Mucosa of descending colon (tissue), 3 donors: ENCODE measurements at regions not wholly inside any gene's neighbourhood (a gene's known extent, or its start where the extent isn't known, plus 50 kb on each side); places are given as distances from the start of the nearest gene placed in this dataset.

Source experiments
- ATAC-seq: fragments of 200-7000 bp; cut with Tn5 transposase; one replicate; pipeline ENCODE4 v1.9.1; 2020; ENCODE audit warnings: mild to moderate bottlenecking, moderate library complexity
- DNase-seq, 3 donors: peaks; one replicate each; pipeline ENCODE4 v3.0.0-alpha.2; 2020
- H3K36me3 ChIP-seq: fragments of 200-600 bp; one replicate; pipeline ENCODE4 v1.8.0; 2021; ENCODE audit warnings: low read depth, mild to moderate bottlenecking
- H3K4me1 ChIP-seq: fragments of 200-600 bp; one replicate; pipeline ENCODE4 v1.8.0; 2021; ENCODE audit warnings: low read depth, mild to moderate bottlenecking
- H3K4me3 ChIP-seq: fragments of 200-600 bp; one replicate; pipeline ENCODE4 v1.8.0; 2021; ENCODE audit warnings: mild to moderate bottlenecking
- H3K9me3 ChIP-seq: fragments of 200-600 bp; one replicate; pipeline ENCODE4 v1.8.0; 2021; ENCODE audit warnings: mild to moderate bottlenecking
- intact Hi-C, 2 donors: fragments of 100-400 bp; cut with DNase I in 1 of 2; cut with micrococcal nuclease in 1 of 2; formaldehyde crosslinking; loops; one replicate each; pipeline versions ENCODE4 v1.11.0 to v1.11.1; 2022; cut with DNase I, micrococcal nuclease
- TF ChIP-seq, protein P1 (sequence below): fragments of 200-600 bp; IDR thresholded peaks from one replicate; pipeline ENCODE4 v1.8.0; 2022; ENCODE audit warnings: antibody characterized with exemption, mild to moderate bottlenecking
- donor health status: DM: no; HTN: no; CAD: no; lungs with moderate emphysema.
- donor health status: DM: no; HTN: no; CAD: no.
- donor health status: DM: no; HTN: yes; CAD: no.

DNA sequence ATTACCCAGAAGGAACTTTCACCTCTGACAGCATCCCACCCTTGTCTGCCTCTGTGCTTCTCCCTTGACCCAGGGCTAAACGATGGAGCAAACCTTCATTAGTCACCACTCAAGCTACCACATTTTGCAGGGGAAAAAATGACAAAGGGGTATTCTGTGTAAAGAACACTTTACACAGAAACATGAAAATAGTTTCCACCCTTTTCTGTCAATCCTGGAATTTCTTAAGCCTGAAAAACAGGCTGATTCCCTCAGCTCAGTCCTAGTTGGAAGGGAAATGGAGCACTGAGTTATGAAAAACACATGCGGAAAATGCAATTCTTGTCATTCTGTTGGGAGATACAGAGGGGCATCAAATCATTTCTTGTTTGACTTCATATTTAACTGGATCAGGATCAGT lies 175.0 kb upstream of the HNRNPA3 start:
- no peak for DNase-seq

DNA sequence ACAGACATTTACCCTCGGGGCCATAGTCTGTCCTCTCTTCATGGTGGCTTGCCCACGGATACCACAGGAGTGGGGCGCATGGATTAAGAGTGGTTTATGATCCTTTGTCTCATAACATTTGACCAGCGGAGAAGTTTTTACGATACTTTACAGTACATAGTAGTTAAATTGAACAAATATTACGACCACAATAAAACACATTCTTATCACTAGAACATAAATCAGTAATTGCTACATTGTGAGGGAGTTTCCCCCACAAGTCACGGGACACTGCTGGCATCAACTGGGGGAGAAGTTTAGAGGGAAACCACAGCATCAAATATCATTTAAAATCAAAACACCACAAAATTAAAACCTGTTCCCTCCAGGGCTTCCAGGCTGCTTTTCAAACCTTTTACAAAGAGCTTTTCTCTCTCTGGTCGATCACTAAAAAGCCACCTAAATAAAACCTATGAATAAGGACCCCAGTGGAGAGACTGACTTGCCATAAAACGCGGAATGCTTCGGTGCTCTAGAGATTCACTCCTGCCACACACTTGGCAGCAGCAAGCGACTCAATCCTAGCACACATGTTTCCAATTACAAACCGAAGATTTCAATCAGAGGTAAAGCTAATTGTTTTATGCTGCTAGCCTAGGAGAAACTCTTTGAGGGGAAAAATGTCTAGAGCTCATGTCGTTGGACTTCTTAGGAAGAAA lies 173.7 kb upstream of the HNRNPA3 start:
- intact Hi-C loops, result no loop called here
- DNase-seq, result peak in 1 of 3 donors; percentile 10
- TF ChIP-seq, protein P1, sequence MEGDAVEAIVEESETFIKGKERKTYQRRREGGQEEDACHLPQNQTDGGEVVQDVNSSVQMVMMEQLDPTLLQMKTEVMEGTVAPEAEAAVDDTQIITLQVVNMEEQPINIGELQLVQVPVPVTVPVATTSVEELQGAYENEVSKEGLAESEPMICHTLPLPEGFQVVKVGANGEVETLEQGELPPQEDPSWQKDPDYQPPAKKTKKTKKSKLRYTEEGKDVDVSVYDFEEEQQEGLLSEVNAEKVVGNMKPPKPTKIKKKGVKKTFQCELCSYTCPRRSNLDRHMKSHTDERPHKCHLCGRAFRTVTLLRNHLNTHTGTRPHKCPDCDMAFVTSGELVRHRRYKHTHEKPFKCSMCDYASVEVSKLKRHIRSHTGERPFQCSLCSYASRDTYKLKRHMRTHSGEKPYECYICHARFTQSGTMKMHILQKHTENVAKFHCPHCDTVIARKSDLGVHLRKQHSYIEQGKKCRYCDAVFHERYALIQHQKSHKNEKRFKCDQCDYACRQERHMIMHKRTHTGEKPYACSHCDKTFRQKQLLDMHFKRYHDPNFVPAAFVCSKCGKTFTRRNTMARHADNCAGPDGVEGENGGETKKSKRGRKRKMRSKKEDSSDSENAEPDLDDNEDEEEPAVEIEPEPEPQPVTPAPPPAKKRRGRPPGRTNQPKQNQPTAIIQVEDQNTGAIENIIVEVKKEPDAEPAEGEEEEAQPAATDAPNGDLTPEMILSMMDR, result no peak
- H3K4me3 ChIP-seq, result no peak overlapping the region
- H3K4me1 ChIP-seq, result peaks cover 2% of the 10 kb centered on the region
- H3K9me3 ChIP-seq, result no peaks in the 10 kb centered on the region
- H3K36me3 ChIP-seq, result no peaks in the 10 kb centered on the region
- peak; percentile 76 for ATAC-seq

More for the DNA sequence above, 175.0 kb upstream of the HNRNPA3 start:
- no peak for ATAC-seq
- Histone ChIP-seq H3K36me3 (no peaks in the 10 kb centered on the region), H3K4me1 (peaks cover 2% of the 10 kb centered on the region), H3K4me3 (no peak overlapping the region), H3K9me3 (no peaks in the 10 kb centered on the region)
- TF ChIP-seq, protein P1, result no peak
- intact Hi-C loops, result no loop called here

DNA sequence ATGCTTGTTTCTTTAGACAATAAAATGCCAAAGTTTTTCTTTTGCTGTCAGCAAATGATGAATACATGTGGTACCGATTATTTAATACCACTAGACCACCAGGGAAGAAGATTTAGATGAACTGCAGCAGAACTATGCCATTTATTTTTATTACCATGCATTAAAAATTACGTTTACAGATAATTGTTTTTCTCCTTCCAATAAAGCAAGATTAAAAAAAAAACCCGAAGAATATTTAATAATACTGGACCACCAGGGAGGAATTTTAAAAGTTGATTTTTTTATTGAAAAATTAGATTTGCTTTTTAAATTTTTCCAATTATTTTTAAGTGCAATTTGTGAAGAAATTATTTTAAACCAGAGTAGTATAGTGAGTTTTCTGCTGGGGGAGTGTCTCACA lies 170.3 kb upstream of the HNRNPA3 start:
- ATAC-seq (no peak), DNase-seq (no peak)
- TF ChIP-seq, protein P1, result no peak
- intact Hi-C loops, result no loop called here
- no peaks in the 10 kb centered on the region for H3K36me3 ChIP-seq
- peaks cover 2% of the 10 kb centered on the region for H3K4me1 ChIP-seq
- H3K4me3 ChIP-seq, result no peak overlapping the region
- no peaks in the 10 kb centered on the region for H3K9me3 ChIP-seq

DNA sequence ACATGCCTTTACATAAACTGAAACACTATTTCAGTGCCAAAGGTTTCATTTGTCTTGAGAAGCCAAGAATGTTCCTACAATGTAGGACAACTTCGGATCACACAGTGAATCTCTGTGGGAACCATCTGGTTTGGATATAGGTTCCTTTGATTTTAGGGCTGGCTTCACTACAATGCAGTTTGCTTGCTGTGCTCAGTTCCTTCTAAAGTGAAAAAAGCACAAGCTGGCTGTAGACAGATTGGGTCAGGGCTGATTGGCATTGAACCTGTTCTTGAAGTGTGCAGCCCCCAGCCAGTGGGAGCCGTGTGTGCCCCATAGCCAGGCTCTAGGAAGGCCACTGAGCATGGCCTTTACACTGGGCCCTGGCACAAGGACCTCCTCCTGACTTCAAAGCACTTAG lies 167.9 kb upstream of the HNRNPA3 start:
- Histone ChIP-seq H3K4me3 (no peak overlapping the region), H3K4me1 (no peaks in the 10 kb centered on the region), H3K36me3 (no peaks in the 10 kb centered on the region), H3K9me3 (no peaks in the 10 kb centered on the region)
- TF ChIP-seq, protein P1, result no peak
- DNase-seq (no peak), ATAC-seq (no peak)
- intact Hi-C loops, result no loop called here

DNA sequence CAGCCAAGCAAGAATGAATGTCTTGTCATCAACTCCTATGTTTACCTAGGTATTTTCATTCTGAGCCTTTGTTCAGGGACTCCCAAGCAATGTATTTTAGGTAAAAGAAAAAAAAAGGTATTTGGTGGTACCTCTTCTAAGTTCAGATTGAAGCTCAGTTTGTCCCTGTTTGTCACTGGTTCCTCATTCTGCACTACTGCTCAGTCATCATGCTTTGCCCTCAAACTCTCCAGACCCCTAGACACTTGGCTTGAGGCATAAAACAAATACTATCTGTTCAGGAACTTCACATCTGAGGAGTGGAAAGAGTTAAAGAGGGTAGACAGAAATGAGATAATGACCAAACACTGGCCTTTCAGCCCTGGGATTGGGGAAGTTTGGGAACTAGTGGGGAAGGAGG lies 163.6 kb upstream of the HNRNPA3 start:
- Histone ChIP-seq H3K9me3 (no peaks in the 10 kb centered on the region), H3K4me1 (no peaks in the 10 kb centered on the region), H3K4me3 (no peak overlapping the region), H3K36me3 (no peaks in the 10 kb centered on the region)
- TF ChIP-seq, protein P1, result no peak
- intact Hi-C loops, result no loop called here
- DNase-seq, result no peak
- no peak for ATAC-seq

DNA sequence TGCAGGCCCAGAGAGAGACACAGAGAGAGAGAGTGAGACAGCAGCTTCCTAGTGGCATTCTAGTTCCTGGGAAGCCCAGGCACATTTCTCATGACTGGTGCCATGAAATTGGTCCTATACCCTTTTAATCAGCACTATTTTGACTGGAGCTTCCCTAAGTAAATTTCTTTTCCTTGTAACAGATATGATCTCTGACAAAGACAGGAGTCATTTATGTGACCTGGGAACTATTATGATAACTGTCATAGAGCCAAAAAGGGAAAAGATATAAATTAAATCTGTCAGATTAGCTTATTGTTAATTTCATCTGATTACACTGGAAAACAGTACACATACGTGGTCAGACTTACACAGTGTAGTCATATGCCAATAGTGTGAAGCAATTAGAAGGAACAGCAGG lies 161.3 kb upstream of the HNRNPA3 start:
- Histone ChIP-seq H3K4me3 (no peak overlapping the region), H3K4me1 (no peaks in the 10 kb centered on the region), H3K36me3 (no peaks in the 10 kb centered on the region), H3K9me3 (no peaks in the 10 kb centered on the region)
- DNase-seq (no peak), ATAC-seq (no peak)
- intact Hi-C loops, result no loop called here
- TF ChIP-seq, protein P1, result no peak
